Hepatocyte (in vitro differentiated cells): ENCODE measurements at regions not wholly inside any gene's neighbourhood (a gene's known extent, or its start where the extent isn't known, plus 50 kb on each side); places are given as distances from the start of the nearest gene placed in this dataset.

Experiments
- DNase-seq: peaks from one replicate; pipeline ENCODE4 v3.0.0-alpha.2; 2016; ENCODE audit warnings: low spot score
- H2AFZ ChIP-seq: fragments of 200-600 bp; sonication (generic); 2 replicates; pipeline ENCODE4 v1.6.0; 2016; ENCODE audit warnings: antibody characterized with exemption, mild to moderate bottlenecking
- H3K27ac ChIP-seq: fragments of 200-600 bp; sonication (generic); 2 replicates; pipeline ENCODE4 v1.5.1; 2016; ENCODE audit warnings: mild to moderate bottlenecking
- H3K27me3 ChIP-seq: fragments of 200-600 bp; sonication (generic); 2 replicates; pipeline ENCODE4 v1.6.1; 2016
- H3K36me3 ChIP-seq: fragments of 200-600 bp; sonication (generic); replicated peaks from 2 replicates; pipeline ENCODE4 v1.5.1; 2016; ENCODE audit warnings: low read depth; ENCODE audit not compliant: insufficient read depth
- H3K4me1 ChIP-seq: fragments of 200-600 bp; sonication (generic); 2 replicates; pipeline ENCODE4 v1.5.1; 2016; ENCODE audit warnings: mild to moderate bottlenecking, moderate library complexity; ENCODE audit not compliant: insufficient read depth
- H3K4me2 ChIP-seq: fragments of 200-600 bp; sonication (generic); 2 replicates; pipeline ENCODE4 v1.6.0; 2016
- H3K4me3 ChIP-seq: fragments of 200-600 bp; sonication (generic); 2 replicates; pipeline ENCODE4 v1.5.1; 2016; ENCODE audit warnings: mild to moderate bottlenecking
- H3K79me2 ChIP-seq: fragments of 200-600 bp; sonication (generic); 2 replicates; pipeline ENCODE4 v1.6.0; 2017; ENCODE audit warnings: mild to moderate bottlenecking
- H3K9me2 ChIP-seq: fragments of 200-600 bp; sonication (generic); replicated peaks from 2 replicates; pipeline ENCODE4 v1.6.0; 2017; ENCODE audit warnings: mild to moderate bottlenecking; ENCODE audit not compliant: insufficient read depth
- H3K9me3 ChIP-seq: fragments of 200-600 bp; sonication (generic); 2 replicates; pipeline ENCODE4 v1.5.1; 2016; ENCODE audit warnings: low read depth, mild to moderate bottlenecking
- H4K20me1 ChIP-seq: fragments of 200-600 bp; sonication (generic); 2 replicates; pipeline ENCODE4 v1.6.0; 2016; ENCODE audit warnings: mild to moderate bottlenecking; ENCODE audit not compliant: insufficient read depth, poor library complexity, severe bottlenecking
- EZH2 ChIP-seq: fragments of 200-600 bp; sonication (generic); IDR thresholded peaks from 2 replicates; pipeline ENCODE4 v1.6.1; 2016; ENCODE audit warnings: antibody characterized with exemption, mild to moderate bottlenecking, borderline replicate concordance
- EZH2phosphoT487 ChIP-seq: fragments of 200-600 bp; sonication (generic); IDR thresholded peaks from one replicate; pipeline ENCODE4 v1.6.1; 2018; ENCODE audit warnings: antibody characterized with exemption, mild to moderate bottlenecking, low read depth, moderate library complexity; ENCODE audit not compliant: unreplicated experiment, severe bottlenecking
- WGBS: methylation state at CpG from one replicate; pipeline ENCODE4 v1.1.6; 2016; ENCODE audit warnings: low lambda C conversion rate; ENCODE audit errors: missing lambda C conversion rate; 5-methylcytosine and 5-hydroxymethylcytosine counted together
- TF ChIP-seq, protein P1 (sequence below): fragments of 200-600 bp; sonication (generic); IDR thresholded peaks from 2 replicates; pipeline ENCODE4 v1.5.1; 2016; ENCODE audit warnings: antibody characterized with exemption, mild to moderate bottlenecking; ENCODE audit not compliant: poor library complexity

DNA sequence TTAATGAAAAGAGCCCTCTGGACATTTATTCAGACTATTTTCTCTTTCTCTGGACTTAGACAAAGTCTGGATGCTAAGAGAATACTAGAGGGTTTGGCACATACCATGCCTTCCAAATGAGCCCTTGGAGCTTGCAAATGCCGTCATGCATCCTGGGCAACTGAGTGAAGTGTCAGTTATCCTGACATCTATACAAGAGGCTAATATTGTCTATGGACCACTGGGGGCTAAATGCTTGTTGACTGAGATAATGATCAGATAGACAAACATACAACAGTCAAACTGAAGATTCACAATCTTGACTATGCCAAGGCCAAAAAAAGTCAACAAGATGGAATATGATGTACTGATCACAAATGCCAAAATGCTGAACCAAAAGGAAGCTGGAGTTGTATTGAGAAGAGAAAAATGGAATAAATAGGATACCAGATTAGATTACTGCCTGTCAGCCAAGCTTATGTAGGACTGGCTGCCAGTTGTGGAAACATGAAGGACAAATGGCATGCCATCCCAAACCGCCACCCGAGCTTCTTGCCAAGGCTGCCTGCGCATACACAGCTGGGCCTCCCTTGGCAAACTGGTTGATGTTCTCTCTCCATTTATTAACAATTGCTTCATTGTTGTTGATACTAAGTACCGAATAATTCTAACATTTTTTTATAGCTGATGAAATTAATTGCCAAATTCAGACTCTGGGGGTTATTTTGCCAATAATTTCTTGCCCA, 240.1 kb upstream of the GRAMD2B start:
- DNase-seq = no peak
- no peak for TF ChIP-seq EZH2phosphoT487
- TF ChIP-seq, protein P1, sequence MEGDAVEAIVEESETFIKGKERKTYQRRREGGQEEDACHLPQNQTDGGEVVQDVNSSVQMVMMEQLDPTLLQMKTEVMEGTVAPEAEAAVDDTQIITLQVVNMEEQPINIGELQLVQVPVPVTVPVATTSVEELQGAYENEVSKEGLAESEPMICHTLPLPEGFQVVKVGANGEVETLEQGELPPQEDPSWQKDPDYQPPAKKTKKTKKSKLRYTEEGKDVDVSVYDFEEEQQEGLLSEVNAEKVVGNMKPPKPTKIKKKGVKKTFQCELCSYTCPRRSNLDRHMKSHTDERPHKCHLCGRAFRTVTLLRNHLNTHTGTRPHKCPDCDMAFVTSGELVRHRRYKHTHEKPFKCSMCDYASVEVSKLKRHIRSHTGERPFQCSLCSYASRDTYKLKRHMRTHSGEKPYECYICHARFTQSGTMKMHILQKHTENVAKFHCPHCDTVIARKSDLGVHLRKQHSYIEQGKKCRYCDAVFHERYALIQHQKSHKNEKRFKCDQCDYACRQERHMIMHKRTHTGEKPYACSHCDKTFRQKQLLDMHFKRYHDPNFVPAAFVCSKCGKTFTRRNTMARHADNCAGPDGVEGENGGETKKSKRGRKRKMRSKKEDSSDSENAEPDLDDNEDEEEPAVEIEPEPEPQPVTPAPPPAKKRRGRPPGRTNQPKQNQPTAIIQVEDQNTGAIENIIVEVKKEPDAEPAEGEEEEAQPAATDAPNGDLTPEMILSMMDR = no peak
- no peak for TF ChIP-seq EZH2
- WGBS = 90% methylated on average over 5 of the region's 5 CpGs
- Histone ChIP-seq H3K79me2 (no peaks in the 10 kb centered on the region), H3K4me1 (no peaks in the 10 kb centered on the region), H3K36me3 (no peaks in the 10 kb centered on the region), H2AFZ (no peak overlapping the region), H3K4me3 (no peak overlapping the region), H3K27me3 (no peaks in the 10 kb centered on the region), H3K9me2 (no peaks in the 10 kb centered on the region), H3K4me2 (no peak overlapping the region), H4K20me1 (no peaks in the 10 kb centered on the region), H3K27ac (no peak overlapping the region), H3K9me3 (no peaks in the 10 kb centered on the region)

DNA sequence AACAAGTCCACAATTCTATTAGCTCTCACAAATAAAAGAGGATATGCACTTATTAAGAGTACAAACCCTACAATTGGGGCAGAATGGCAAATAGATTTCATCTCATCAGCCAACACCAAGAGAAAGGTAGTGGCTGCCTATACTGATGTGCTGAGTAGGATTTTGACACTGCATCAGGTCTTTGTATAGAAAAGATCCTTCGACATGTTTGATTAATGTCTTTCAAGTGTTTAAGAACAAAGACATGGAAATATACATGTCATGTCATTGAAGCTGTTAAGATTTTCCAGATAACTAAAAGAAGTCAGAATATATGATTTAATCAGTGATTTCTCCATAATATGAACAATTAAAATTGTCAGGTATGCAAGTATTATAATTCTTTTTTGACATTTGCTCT, 238.7 kb upstream of the GRAMD2B start:
- no peak overlapping the region for H3K4me2 ChIP-seq
- H4K20me1 ChIP-seq = no peaks in the 10 kb centered on the region
- no peaks in the 10 kb centered on the region for H3K9me3 ChIP-seq
- no peaks in the 10 kb centered on the region for H3K79me2 ChIP-seq
- 92% methylated on average over 1 of the region's 1 CpG for WGBS
- no peaks in the 10 kb centered on the region for H3K27me3 ChIP-seq
- no peaks in the 10 kb centered on the region for H3K36me3 ChIP-seq
- TF ChIP-seq EZH2 (no peak), EZH2phosphoT487 (no peak)
- TF ChIP-seq, protein P1 = no peak
- H3K4me1 ChIP-seq = no peaks in the 10 kb centered on the region
- no peaks in the 10 kb centered on the region for H3K9me2 ChIP-seq
- H3K4me3 ChIP-seq = no peak overlapping the region
- H2AFZ ChIP-seq = no peak overlapping the region
- no peak for DNase-seq
- H3K27ac ChIP-seq = no peak overlapping the region

DNA sequence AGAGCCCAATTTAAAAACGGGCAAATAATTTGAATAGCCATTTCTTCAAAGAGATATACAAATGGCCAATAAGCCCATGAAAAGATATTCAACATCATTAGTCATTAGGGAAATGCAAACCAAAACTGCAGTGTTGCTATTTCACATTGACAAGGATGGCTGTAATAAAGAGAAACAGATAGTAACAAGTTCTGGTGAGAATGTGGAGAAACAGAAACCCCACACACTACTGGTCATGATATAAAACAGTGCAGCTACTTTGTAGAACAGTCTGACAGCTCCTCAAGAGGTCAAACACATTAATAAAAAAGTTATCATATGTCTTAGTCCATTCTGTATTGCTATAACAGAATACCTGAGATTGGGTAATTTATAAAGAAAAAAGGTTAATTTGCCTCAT, 237.0 kb upstream of the GRAMD2B start:
- 73% methylated on average over 1 of the region's 1 CpG for WGBS
- H3K4me3 ChIP-seq = no peak overlapping the region
- no peaks in the 10 kb centered on the region for H3K9me2 ChIP-seq
- H3K9me3 ChIP-seq = no peaks in the 10 kb centered on the region
- no peaks in the 10 kb centered on the region for H3K27me3 ChIP-seq
- no peaks in the 10 kb centered on the region for H3K36me3 ChIP-seq
- no peak overlapping the region for H3K27ac ChIP-seq
- DNase-seq = no peak
- no peak overlapping the region for H3K4me2 ChIP-seq
- no peaks in the 10 kb centered on the region for H3K79me2 ChIP-seq
- H2AFZ ChIP-seq = no peak overlapping the region
- no peak for TF ChIP-seq EZH2
- TF ChIP-seq, protein P1 = no peak
- no peak for TF ChIP-seq EZH2phosphoT487
- no peaks in the 10 kb centered on the region for H3K4me1 ChIP-seq
- H4K20me1 ChIP-seq = no peaks in the 10 kb centered on the region
